ENCODE measurements at regions not wholly inside any gene's neighbourhood (a gene's known extent, or its start where the extent isn't known, plus 50 kb on each side); places are given as distances from the start of the nearest gene placed in this dataset.

- intact Hi-C loops (cut with DNase I): no loop called here
Measured at GRCh38 chr4:10898072-10898471, 213.5 kb upstream of the CLNK start.

GRCh38 chr4:10897076-10897475 lies 212.5 kb upstream of the CLNK start:
- Histone ChIP-seq H3K27me3 (no peaks in the 10 kb centered on the region), H3K4me3 (no peak overlapping the region), H3K27ac (no peak overlapping the region), H3K9me3 (no peaks in the 10 kb centered on the region), H3K4me1 (no peaks in the 10 kb centered on the region), H3K36me3 (no peaks in the 10 kb centered on the region)
- intact Hi-C loops (cut with DNase I): no loop called here
- no peak for DNase-seq
- TF ChIP-seq POLR2A (IDR thresholded peaks at IDR 0.05) (no peak), CTCF (IDR thresholded peaks at IDR 0.05) (no peak)
- 69 to 78% methylated on average over 5 of the region's 5 CpGs for WGBS, 2 donors

More at GRCh38 chr4:10898072-10898471, 213.5 kb upstream of the CLNK start:
- DNase-seq: no peak
- Histone ChIP-seq H3K4me3 (no peak overlapping the region), H3K9me3 (no peaks in the 10 kb centered on the region), H3K4me1 (no peaks in the 10 kb centered on the region), H3K27ac (no peak overlapping the region), H3K36me3 (no peaks in the 10 kb centered on the region), H3K27me3 (no peaks in the 10 kb centered on the region)
- 83 to 91% methylated on average over 4 of the region's 5 CpGs for WGBS, 2 donors
- TF ChIP-seq POLR2A (IDR thresholded peaks at IDR 0.05) (no peak), CTCF (IDR thresholded peaks at IDR 0.05) (no peak)

GRCh38 chr4:10893395-10893794 lies 208.8 kb upstream of the CLNK start:
- no peaks in the 10 kb centered on the region for H3K27me3 ChIP-seq
- no peaks in the 10 kb centered on the region for H3K4me1 ChIP-seq
- WGBS, 2 donors: 65 to 91% methylated on average over 2 of the region's 2 CpGs
- H3K4me3 ChIP-seq: no peak overlapping the region
- no peak for TF ChIP-seq POLR2A (IDR thresholded peaks at IDR 0.05)
- TF ChIP-seq CTCF (IDR thresholded peaks at IDR 0.05): peak in 2 of 6 experiments; percentile 16 to 38
- intact Hi-C loops (cut with DNase I): no loop called here
- no peak overlapping the region for H3K27ac ChIP-seq
- no peak for DNase-seq
- H3K9me3 ChIP-seq: no peaks in the 10 kb centered on the region
- no peaks in the 10 kb centered on the region for H3K36me3 ChIP-seq

- TF ChIP-seq CTCF (IDR thresholded peaks at IDR 0.05) (no peak), POLR2A (IDR thresholded peaks at IDR 0.05) (no peak)
Measured at GRCh38 chr4:10891866-10892265, 207.3 kb upstream of the CLNK start.

GRCh38 chr4:10889819-10890218 lies 205.3 kb upstream of the CLNK start:
- no peaks in the 10 kb centered on the region for H3K36me3 ChIP-seq
- no peak overlapping the region for H3K4me3 ChIP-seq
- WGBS, 2 donors: 83 to 96% methylated on average over 4 of the region's 4 CpGs
- no peak for DNase-seq
- intact Hi-C loops (cut with DNase I): no loop called here
- H3K4me1 ChIP-seq: no peaks in the 10 kb centered on the region
- H3K27ac ChIP-seq: no peak overlapping the region
- H3K9me3 ChIP-seq: no peaks in the 10 kb centered on the region
- no peak for TF ChIP-seq POLR2A (IDR thresholded peaks at IDR 0.05)
- TF ChIP-seq CTCF (IDR thresholded peaks at IDR 0.05): no peak
- no peaks in the 10 kb centered on the region for H3K27me3 ChIP-seq

More at GRCh38 chr4:10891866-10892265, 207.3 kb upstream of the CLNK start:
- 13 to 33% methylated on average over 2 of the region's 2 CpGs for WGBS, 2 donors
- no peak for DNase-seq
- intact Hi-C loops (cut with DNase I): no loop called here
- H3K4me1 ChIP-seq: no peaks in the 10 kb centered on the region
- no peaks in the 10 kb centered on the region for H3K27me3 ChIP-seq
- no peak overlapping the region for H3K4me3 ChIP-seq
- no peak overlapping the region for H3K27ac ChIP-seq
- no peaks in the 10 kb centered on the region for H3K9me3 ChIP-seq
- H3K36me3 ChIP-seq: no peaks in the 10 kb centered on the region
